CD4-positive, alpha-beta T cell treated with Interleukin-12 subunit alpha and Interleukin-12 subunit beta, for 1 hour (primary cell): ENCODE measurements at regions not wholly inside any gene's neighbourhood (a gene's known extent, or its start where the extent isn't known, plus 50 kb on each side); places are given as distances from the start of the nearest gene placed in this dataset.
"Not testable (repeated sequence)": the region's sequence is repeated elsewhere in the genome, so short reads cannot be mapped to it uniquely, and the experiment has no call there.

ENCODE experiments used
- DNase-seq: peaks from one replicate; pipeline ENCODE4 v3.0.0-alpha.2; 2020

- DNase-seq = no peak
These were observed 117.3 kb downstream of the DLEU7 start for GRCh38 chr13:50726164-50726563.

GRCh38 chr13:50729177-50729576 is 114.3 kb downstream of the DLEU7 start:
- no peak for DNase-seq

- no peak for DNase-seq
These were observed 112.8 kb downstream of the DLEU7 start for GRCh38 chr13:50730496-50731351.

- DNase-seq = no peak
These were observed 112.1 kb downstream of the DLEU7 start for GRCh38 chr13:50731400-50731799.

GRCh38 chr13:50732712-50733111 is 110.8 kb downstream of the DLEU7 start:
- no peak for DNase-seq

- no peak for DNase-seq
These were observed 110.1 kb downstream of the DLEU7 start for GRCh38 chr13:50733392-50733791.

GRCh38 chr13:50735071-50735470 is 108.4 kb downstream of the DLEU7 start:
- no peak for DNase-seq

GRCh38 chr13:50740052-50740741 is 103.3 kb downstream of the DLEU7 start:
- DNase-seq = no peak

GRCh38 chr13:50742353-50742752 is 101.1 kb downstream of the DLEU7 start:
- no peak for DNase-seq

- DNase-seq = no peak
These were observed 100.5 kb downstream of the DLEU7 start for GRCh38 chr13:50742968-50743367.

GRCh38 chr13:50744116-50744660 is 99.3 kb downstream of the DLEU7 start:
- DNase-seq = no peak

GRCh38 chr13:50745542-50746115 is 97.9 kb downstream of the DLEU7 start:
- no peak for DNase-seq

GRCh38 chr13:50747737-50748350 is 95.6 kb downstream of the DLEU7 start:
- DNase-seq = no peak

GRCh38 chr13:50753221-50753620 is 90.3 kb downstream of the DLEU7 start:
- DNase-seq = not testable (repeated sequence)

- not testable (repeated sequence) for DNase-seq
These were observed 87.4 kb downstream of the DLEU7 start for GRCh38 chr13:50755862-50756685.

- no peak for DNase-seq
These were observed 86.5 kb downstream of the DLEU7 start for GRCh38 chr13:50757008-50757407.

- no peak for DNase-seq
These were observed 84.7 kb downstream of the DLEU7 start for GRCh38 chr13:50758796-50759195.

GRCh38 chr13:50760751-50761150 is 82.7 kb downstream of the DLEU7 start:
- DNase-seq = no peak

GRCh38 chr13:50761406-50761805 is 82.1 kb downstream of the DLEU7 start:
- DNase-seq = no peak

- DNase-seq = no peak
These were observed 80.4 kb downstream of the DLEU7 start for GRCh38 chr13:50762969-50763567.

GRCh38 chr13:50766013-50766412 is 77.5 kb downstream of the DLEU7 start:
- no peak for DNase-seq

- no peak for DNase-seq
These were observed 76.8 kb downstream of the DLEU7 start for GRCh38 chr13:50766695-50767094.
